ENCODE measurements at regions not wholly inside any gene's neighbourhood (a gene's known extent, or its start where the extent isn't known, plus 50 kb on each side); places are given as distances from the start of the nearest gene placed in this dataset.

- no peak for TF ChIP-seq EP300 (IDR thresholded peaks at IDR 0.05; ENCODE audit: borderline replicate concordance in 1 of 2, low read depth in 2 of 2, low read length in 2 of 2)
- TF ChIP-seq POLR2A (IDR thresholded peaks at IDR 0.05; ENCODE audit: control extremely low read depth in 1 of 2, low read depth in 2 of 2, low read length in 2 of 2), result no peak
- no peak for TF ChIP-seq POLR2AphosphoS5 (IDR thresholded peaks at IDR 0.05; ENCODE audit: low read depth, low read length)
- TF ChIP-seq, protein P1, sequence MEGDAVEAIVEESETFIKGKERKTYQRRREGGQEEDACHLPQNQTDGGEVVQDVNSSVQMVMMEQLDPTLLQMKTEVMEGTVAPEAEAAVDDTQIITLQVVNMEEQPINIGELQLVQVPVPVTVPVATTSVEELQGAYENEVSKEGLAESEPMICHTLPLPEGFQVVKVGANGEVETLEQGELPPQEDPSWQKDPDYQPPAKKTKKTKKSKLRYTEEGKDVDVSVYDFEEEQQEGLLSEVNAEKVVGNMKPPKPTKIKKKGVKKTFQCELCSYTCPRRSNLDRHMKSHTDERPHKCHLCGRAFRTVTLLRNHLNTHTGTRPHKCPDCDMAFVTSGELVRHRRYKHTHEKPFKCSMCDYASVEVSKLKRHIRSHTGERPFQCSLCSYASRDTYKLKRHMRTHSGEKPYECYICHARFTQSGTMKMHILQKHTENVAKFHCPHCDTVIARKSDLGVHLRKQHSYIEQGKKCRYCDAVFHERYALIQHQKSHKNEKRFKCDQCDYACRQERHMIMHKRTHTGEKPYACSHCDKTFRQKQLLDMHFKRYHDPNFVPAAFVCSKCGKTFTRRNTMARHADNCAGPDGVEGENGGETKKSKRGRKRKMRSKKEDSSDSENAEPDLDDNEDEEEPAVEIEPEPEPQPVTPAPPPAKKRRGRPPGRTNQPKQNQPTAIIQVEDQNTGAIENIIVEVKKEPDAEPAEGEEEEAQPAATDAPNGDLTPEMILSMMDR (IDR thresholded peaks at IDR 0.05; ENCODE audit: control extremely low read depth in 1 of 3, insufficient read depth in 1 of 3, low read depth in 1 of 3, low read length in 3 of 3), result no peak
- TF ChIP-seq JUND (IDR thresholded peaks at IDR 0.05; ENCODE audit: low read length), result no peak
- TF ChIP-seq ATF2 (IDR thresholded peaks at IDR 0.05; ENCODE audit: low read length), result no peak
- no peak for TF ChIP-seq TAF1 (IDR thresholded peaks at IDR 0.05; ENCODE audit: low read depth, low read length)
- no peak for TF ChIP-seq KDM5A (IDR thresholded peaks at IDR 0.05; ENCODE audit: low read length)
- TF ChIP-seq RXRA (IDR thresholded peaks at IDR 0.05; ENCODE audit: insufficient read depth, low read depth, low read length), result no peak
Measured at GRCh38 chr4:159941076-159941475, 838.2 kb downstream of the RAPGEF2 start.

All from H1 (cell line).